Midbrain (tissue), 1 donor: ENCODE measurements at regions not wholly inside any gene's neighbourhood (a gene's known extent, or its start where the extent isn't known, plus 50 kb on each side); places are given as distances from the start of the nearest gene placed in this dataset.
"Not testable (repeated sequence)": the region's sequence is repeated elsewhere in the genome, so short reads cannot be mapped to it uniquely, and the experiment has no call there.

Experiments
- DNase-seq: peaks from one replicate; lab custom pipeline; 2025; lab: John Stamatoyannopoulos, UW

- DNase-seq, result no peak
Observed at GRCh38 chr18:78813936-78814710, 165.5 kb upstream of the SALL3 start.

- no peak for DNase-seq
Observed at GRCh38 chr18:78814766-78815165, 164.9 kb upstream of the SALL3 start.

- no peak for DNase-seq
Observed at GRCh38 chr18:78816114-78816513, 163.5 kb upstream of the SALL3 start.

- no peak for DNase-seq
Observed at GRCh38 chr18:78816916-78817315, 162.7 kb upstream of the SALL3 start.

GRCh38 chr18:78818495-78818894, 161.1 kb upstream of the SALL3 start:
- no peak for DNase-seq

GRCh38 chr18:78818961-78819360, 160.7 kb upstream of the SALL3 start:
- no peak for DNase-seq

- DNase-seq, result no peak
Observed at GRCh38 chr18:78820161-78820834, 159.3 kb upstream of the SALL3 start.

- no peak for DNase-seq
Observed at GRCh38 chr18:78821396-78821795, 158.2 kb upstream of the SALL3 start.

- DNase-seq, result no peak
Observed at GRCh38 chr18:78822171-78822948, 157.3 kb upstream of the SALL3 start.

- no peak for DNase-seq
Observed at GRCh38 chr18:78822949-78823285, 156.7 kb upstream of the SALL3 start.

GRCh38 chr18:78825168-78825567, 154.4 kb upstream of the SALL3 start:
- DNase-seq, result no peak

- no peak for DNase-seq
Observed at GRCh38 chr18:78826631-78827030, 153.0 kb upstream of the SALL3 start.

- no peak for DNase-seq
Observed at GRCh38 chr18:78827141-78827540, 152.5 kb upstream of the SALL3 start.

GRCh38 chr18:78828131-78828530, 151.5 kb upstream of the SALL3 start:
- DNase-seq, result no peak

- not testable (repeated sequence) for DNase-seq
Observed at GRCh38 chr18:78829026-78829425, 150.6 kb upstream of the SALL3 start.

- DNase-seq, result no peak
Observed at GRCh38 chr18:78830161-78830560, 149.5 kb upstream of the SALL3 start.

GRCh38 chr18:78830826-78831225, 148.8 kb upstream of the SALL3 start:
- no peak for DNase-seq

GRCh38 chr18:78831603-78832002, 148.0 kb upstream of the SALL3 start:
- DNase-seq, result no peak

- no peak for DNase-seq
Observed at GRCh38 chr18:78833833-78834232, 145.8 kb upstream of the SALL3 start.

- no peak for DNase-seq
Observed at GRCh38 chr18:78836838-78837237, 142.8 kb upstream of the SALL3 start.

- no peak for DNase-seq
Observed at GRCh38 chr18:78837754-78838153, 141.9 kb upstream of the SALL3 start.

GRCh38 chr18:78838183-78838582, 141.4 kb upstream of the SALL3 start:
- no peak for DNase-seq

- no peak for DNase-seq
Observed at GRCh38 chr18:78849046-78849445, 130.6 kb upstream of the SALL3 start.
